Kidney (tissue), 13 donors: ENCODE measurements at regions not wholly inside any gene's neighbourhood (a gene's known extent, or its start where the extent isn't known, plus 50 kb on each side); places are given as distances from the start of the nearest gene placed in this dataset.

ENCODE experiments used
- DNase-seq, 5 donors: peaks; one replicate each; pipeline ENCODE4 v3.0.0-alpha.2; 2013 to 2020
- FAIRE-seq: peaks from 2 replicates; lab custom pipeline; 2012; peaks lifted over from hg19 to GRCh38; lab: Jason Lieb, UNC
- H3K27ac ChIP-seq, 2 donors: one replicate each; pipeline ENCODE4 v1.7.0; 2013; ENCODE audit warnings: low read depth in 2 of 2, low read length in 2 of 2, inconsistent platforms in 1 of 2
- H3K27me3 ChIP-seq: one replicate; pipeline ENCODE4 v1.7.1; 2013; ENCODE audit warnings: low read length, inconsistent platforms; ENCODE audit not compliant: control insufficient read depth, insufficient read depth
- H3K36me3 ChIP-seq, 3 donors: one replicate each; pipeline versions ENCODE4 v1.7.0 to v1.7.1; 2013; ENCODE audit warnings: low read length in 3 of 3, control low read depth in 1 of 3, inconsistent platforms in 1 of 3; ENCODE audit not compliant: insufficient read depth in 3 of 3, control insufficient read depth in 2 of 3
- H3K4me1 ChIP-seq, 3 donors: one replicate each; pipeline versions ENCODE4 v1.7.0 to v1.7.1; 2013; ENCODE audit warnings: low read length in 3 of 3, inconsistent platforms in 1 of 3, low read depth in 1 of 3; ENCODE audit not compliant: control insufficient read depth in 2 of 3, insufficient read depth in 2 of 3
- H3K4me3 ChIP-seq, 3 donors: one replicate each; pipeline versions ENCODE4 v1.7.0 to v1.8.1; 2013; ENCODE audit warnings: low read length in 3 of 3, control low read depth in 1 of 3, inconsistent platforms in 1 of 3
- H3K9ac ChIP-seq, 3 donors: one replicate each; pipeline versions ENCODE4 v1.7.0 to v1.7.1; 2013; ENCODE audit warnings: low read length in 3 of 3, control low read depth in 1 of 3, inconsistent platforms in 1 of 3
- H3K9me3 ChIP-seq, 3 donors: one replicate each; pipeline versions ENCODE4 v1.7.0 to v1.7.1; 2013; ENCODE audit warnings: low read length in 3 of 3, control low read depth in 1 of 3, inconsistent platforms in 1 of 3; ENCODE audit not compliant: control insufficient read depth in 2 of 3, insufficient read depth in 1 of 3
- intact Hi-C: fragments of 100-400 bp; cut with DNase I; formaldehyde crosslinking; loops from one replicate; pipeline ENCODE4 v1.11.1; 2022
- TF ChIP-seq, protein P1 (sequence below): IDR thresholded peaks from 3 replicates; pipeline ENCODE4 v1.5.1; 2012; ENCODE audit warnings: mild to moderate bottlenecking, moderate library complexity, borderline replicate concordance; ENCODE audit not compliant: insufficient read depth; ENCODE audit errors: extremely low read depth
- donor health status: control.
- donor health status: control.
- donor health status: control.
- donor health status: control.
- donor health status: control.
- donor health status: DM: yes; HTN: yes; CAD: no.
- donor health status: Normal renal cell carcinoma (clear cell type).

GRCh38 chr13:111486801-111487200 lies 166.4 kb downstream of the TEX29 start:
- H3K4me1 ChIP-seq: no peaks in the 10 kb centered on the region
- TF ChIP-seq, protein P1, sequence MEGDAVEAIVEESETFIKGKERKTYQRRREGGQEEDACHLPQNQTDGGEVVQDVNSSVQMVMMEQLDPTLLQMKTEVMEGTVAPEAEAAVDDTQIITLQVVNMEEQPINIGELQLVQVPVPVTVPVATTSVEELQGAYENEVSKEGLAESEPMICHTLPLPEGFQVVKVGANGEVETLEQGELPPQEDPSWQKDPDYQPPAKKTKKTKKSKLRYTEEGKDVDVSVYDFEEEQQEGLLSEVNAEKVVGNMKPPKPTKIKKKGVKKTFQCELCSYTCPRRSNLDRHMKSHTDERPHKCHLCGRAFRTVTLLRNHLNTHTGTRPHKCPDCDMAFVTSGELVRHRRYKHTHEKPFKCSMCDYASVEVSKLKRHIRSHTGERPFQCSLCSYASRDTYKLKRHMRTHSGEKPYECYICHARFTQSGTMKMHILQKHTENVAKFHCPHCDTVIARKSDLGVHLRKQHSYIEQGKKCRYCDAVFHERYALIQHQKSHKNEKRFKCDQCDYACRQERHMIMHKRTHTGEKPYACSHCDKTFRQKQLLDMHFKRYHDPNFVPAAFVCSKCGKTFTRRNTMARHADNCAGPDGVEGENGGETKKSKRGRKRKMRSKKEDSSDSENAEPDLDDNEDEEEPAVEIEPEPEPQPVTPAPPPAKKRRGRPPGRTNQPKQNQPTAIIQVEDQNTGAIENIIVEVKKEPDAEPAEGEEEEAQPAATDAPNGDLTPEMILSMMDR: no peak
- H3K9ac ChIP-seq: no peak overlapping the region
- intact Hi-C loops: no loop called here
- DNase-seq (peak in 1 of 5 donors; percentile 38), FAIRE-seq (no peak)
- H3K27me3 ChIP-seq: no peaks in the 10 kb centered on the region
- no peaks in the 10 kb centered on the region for H3K36me3 ChIP-seq
- no peak overlapping the region for H3K27ac ChIP-seq
- peaks cover 0 to 10% (median 2%) of the 10 kb centered on the region in 3 donors for H3K9me3 ChIP-seq
- H3K4me3 ChIP-seq: no peak overlapping the region

DNA sequence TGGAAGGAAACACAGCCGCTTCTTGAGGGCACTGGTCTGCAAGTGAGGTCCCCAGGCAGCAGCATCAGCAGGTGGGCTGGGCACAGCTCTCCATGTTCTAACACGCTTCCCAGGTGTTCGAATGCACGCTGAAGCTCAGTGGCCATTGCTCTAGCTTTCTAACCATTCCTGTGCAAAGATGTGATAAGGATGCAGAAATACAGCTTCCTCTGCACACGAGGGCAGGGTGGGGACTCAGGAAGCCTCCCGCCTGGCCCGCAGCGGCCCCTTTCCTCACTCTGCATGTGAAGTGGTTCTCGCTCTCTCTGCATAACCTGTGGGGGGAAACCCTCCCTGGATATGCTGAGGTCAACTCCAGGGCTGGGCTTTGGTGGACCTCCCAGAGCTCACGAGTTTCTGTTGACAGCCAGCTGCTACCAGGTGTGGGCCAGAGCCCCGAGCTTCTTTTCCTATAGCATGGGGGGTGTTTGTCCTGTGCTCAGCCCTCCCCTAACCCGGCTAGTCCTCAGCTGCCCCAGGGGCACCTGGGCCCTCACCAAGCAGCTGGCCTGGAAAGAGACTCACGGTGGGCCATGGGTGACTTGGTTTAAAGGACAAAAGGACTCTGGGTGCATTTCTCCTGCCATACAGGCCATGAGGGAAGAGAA lies 168.2 kb downstream of the TEX29 start:
- H3K27ac ChIP-seq: no peak overlapping the region
- H3K4me1 ChIP-seq: no peaks in the 10 kb centered on the region
- intact Hi-C loops: no loop called here
- peaks cover 0 to 10% (median 2%) of the 10 kb centered on the region in 3 donors for H3K9me3 ChIP-seq
- DNase-seq (peak in 1 of 5 donors; percentile 22), FAIRE-seq (no peak)
- H3K4me3 ChIP-seq: no peak overlapping the region
- no peak overlapping the region for H3K9ac ChIP-seq
- H3K27me3 ChIP-seq: no peaks in the 10 kb centered on the region
- TF ChIP-seq, protein P1: no peak
- H3K36me3 ChIP-seq: no peaks in the 10 kb centered on the region

DNA sequence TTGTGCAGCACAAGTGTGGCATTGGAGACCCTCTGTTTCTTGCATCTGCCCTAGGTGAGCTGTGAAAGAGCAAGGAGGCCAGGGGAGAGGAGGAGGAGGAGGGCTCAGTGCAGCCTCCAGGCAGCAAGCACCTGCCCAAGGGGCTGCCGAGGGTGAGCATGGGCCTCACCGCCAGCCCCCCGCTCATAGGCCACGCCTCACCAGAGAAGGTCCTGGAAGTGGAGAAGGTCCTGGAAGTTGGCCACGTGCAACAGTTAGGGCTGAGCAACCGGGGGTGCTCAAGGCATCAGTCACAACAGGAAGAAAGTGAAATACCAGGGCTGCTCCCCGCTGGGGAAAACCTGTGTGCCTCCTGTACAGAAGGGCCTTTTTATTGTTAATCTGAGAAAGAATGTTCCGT lies 168.9 kb downstream of the TEX29 start:
- Histone ChIP-seq H3K36me3 (no peaks in the 10 kb centered on the region), H3K9ac (no peak overlapping the region), H3K4me3 (no peak overlapping the region), H3K4me1 (no peaks in the 10 kb centered on the region), H3K27me3 (no peaks in the 10 kb centered on the region), H3K9me3 (peaks cover 0 to 10% (median 2%) of the 10 kb centered on the region in 3 donors), H3K27ac (no peak overlapping the region)
- FAIRE-seq (no peak), DNase-seq (peak in 1 of 5 donors; percentile 14)
- TF ChIP-seq, protein P1: no peak
- intact Hi-C loops: no loop called here
